ENCODE measurements at regions not wholly inside any gene's neighbourhood (a gene's known extent, or its start where the extent isn't known, plus 50 kb on each side); places are given as distances from the start of the nearest gene placed in this dataset.

- TF ChIP-seq ZNF462 (CRISPR knock-in tag; IDR thresholded peaks at IDR 0.05) (no peak), ZNF114 (CRISPR knock-in tag; IDR thresholded peaks at IDR 0.05) (no peak), NANOG (IDR thresholded peaks at IDR 0.05; ENCODE audit: borderline replicate concordance) (no peak)
These were observed 361.5 kb downstream of the CTTN start (continued) for GRCh38 chr11:70759846-70760245.

- no peaks in the 10 kb centered on the region for H3K36me3 ChIP-seq (ENCODE audit: insufficient read depth)
- H3K36me3 Mint-ChIP-seq (ENCODE audit: low read depth): peaks cover 27% of the 10 kb centered on the region
- no peaks in the 10 kb centered on the region for H3K79me2 ChIP-seq (replicated peaks; ENCODE audit: insufficient read depth)
- H3K27me3 ChIP-seq (ENCODE audit: insufficient read depth): no peaks in the 10 kb centered on the region
- H3K9me2 ChIP-seq (ENCODE audit: insufficient read depth): no peaks in the 10 kb centered on the region
- DNase-seq (ENCODE audit: low spot score) (no peak), ATAC-seq (no peak)
- peaks cover 27% of the 10 kb centered on the region for H3K4me1 Mint-ChIP-seq
- peaks cover 5% of the 10 kb centered on the region; the same call in 1 of the 2 replicates for H3K4me1 ChIP-seq (ENCODE audit: insufficient read depth)
- no peaks in the 10 kb centered on the region for H4K20me1 ChIP-seq (replicated peaks; ENCODE audit: insufficient read depth)
- no peak overlapping the region for H3K27ac ChIP-seq (ENCODE audit: low read depth)
- no peak overlapping the region for H2AFZ ChIP-seq
- H3K27me3 Mint-ChIP-seq (ENCODE audit: insufficient read depth, low read depth, poor library complexity): peaks cover 27% of the 10 kb centered on the region
- H3K9me3 Mint-ChIP-seq: peaks cover 12% of the 10 kb centered on the region
- TF ChIP-seq ETS1 (IDR thresholded peaks at IDR 0.05) (no peak), ZNF462 (CRISPR knock-in tag; IDR thresholded peaks at IDR 0.05) (no peak), POLR2AphosphoS5 (IDR thresholded peaks at IDR 0.05; ENCODE audit: low read depth) (no peak), ZNF114 (CRISPR knock-in tag; IDR thresholded peaks at IDR 0.05) (no peak), EZH2 (IDR thresholded peaks at IDR 0.05; ENCODE audit: low read depth, unreplicated experiment) (no peak), ZNF331 (CRISPR knock-in tag; IDR thresholded peaks at IDR 0.05; ENCODE audit: low read depth) (no peak), CREB1 (CRISPR knock-in tag; IDR thresholded peaks at IDR 0.05; ENCODE audit: low read depth) (no peak)
- no peak overlapping the region for H3K4me2 ChIP-seq
- H3K4me3 Mint-ChIP-seq: no peak overlapping the region; the same call in 2 of the 3 replicates
- H3K4me3 ChIP-seq: no peak overlapping the region
- no peak overlapping the region for H3K27ac Mint-ChIP-seq
- no peaks in the 10 kb centered on the region; the same call in 1 of the 2 replicates for H3F3A ChIP-seq (replicated peaks; ENCODE audit: low read depth)
These were observed 362.2 kb downstream of the CTTN start for GRCh38 chr11:70760416-70761020.

All from GM23338 (cell line).